ENCODE measurements at regions not wholly inside any gene's neighbourhood (a gene's known extent, or its start where the extent isn't known, plus 50 kb on each side); places are given as distances from the start of the nearest gene placed in this dataset.

- H3K27ac Mint-ChIP-seq (ENCODE audit: unreplicated experiment), result peak overlapping the region; percentile 56
- H3K36me3 Mint-ChIP-seq (ENCODE audit: unreplicated experiment), result no peaks in the 10 kb centered on the region
- TF ChIP-seq CTCF (IDR thresholded peaks at IDR 0.05; ENCODE audit: partially characterized antibody, unreplicated experiment), result peak; percentile 16
- peak overlapping the region; percentile 9 for H3K4me3 Mint-ChIP-seq (ENCODE audit: unreplicated experiment)
- DNase-seq, result no peak
- no peaks in the 10 kb centered on the region for H3K9me3 Mint-ChIP-seq (ENCODE audit: unreplicated experiment)
- peaks cover 30% of the 10 kb centered on the region for H3K4me1 Mint-ChIP-seq (ENCODE audit: low read depth, unreplicated experiment)
- no peaks in the 10 kb centered on the region for H3K27me3 Mint-ChIP-seq (ENCODE audit: unreplicated experiment)
Measured at GRCh38 chr2:160943414-160943813, 216.8 kb upstream of the TANK start.

GRCh38 chr2:160952464-160953254 lies 207.6 kb upstream of the TANK start:
- Mint-ChIP-seq H3K4me1 (ENCODE audit: low read depth, unreplicated experiment) (peaks cover 4% of the 10 kb centered on the region), H3K27me3 (ENCODE audit: unreplicated experiment) (no peaks in the 10 kb centered on the region), H3K27ac (ENCODE audit: unreplicated experiment) (no peak overlapping the region), H3K36me3 (ENCODE audit: unreplicated experiment) (no peaks in the 10 kb centered on the region), H3K4me3 (ENCODE audit: unreplicated experiment) (no peak overlapping the region), H3K9me3 (ENCODE audit: unreplicated experiment) (no peaks in the 10 kb centered on the region)
- no peak for TF ChIP-seq CTCF (IDR thresholded peaks at IDR 0.05; ENCODE audit: partially characterized antibody, unreplicated experiment)
- DNase-seq, result no peak

GRCh38 chr2:160955578-160955977 lies 204.7 kb upstream of the TANK start:
- no peaks in the 10 kb centered on the region for H3K36me3 Mint-ChIP-seq (ENCODE audit: unreplicated experiment)
- H3K4me1 Mint-ChIP-seq (ENCODE audit: low read depth, unreplicated experiment), result peaks cover 4% of the 10 kb centered on the region
- H3K9me3 Mint-ChIP-seq (ENCODE audit: unreplicated experiment), result no peaks in the 10 kb centered on the region
- no peak for TF ChIP-seq CTCF (IDR thresholded peaks at IDR 0.05; ENCODE audit: partially characterized antibody, unreplicated experiment)
- H3K27me3 Mint-ChIP-seq (ENCODE audit: unreplicated experiment), result no peaks in the 10 kb centered on the region
- no peak overlapping the region for H3K27ac Mint-ChIP-seq (ENCODE audit: unreplicated experiment)
- no peak overlapping the region for H3K4me3 Mint-ChIP-seq (ENCODE audit: unreplicated experiment)
- no peak for DNase-seq

- Mint-ChIP-seq H3K36me3 (ENCODE audit: unreplicated experiment) (no peaks in the 10 kb centered on the region), H3K27me3 (ENCODE audit: unreplicated experiment) (no peaks in the 10 kb centered on the region), H3K9me3 (ENCODE audit: unreplicated experiment) (no peaks in the 10 kb centered on the region), H3K27ac (ENCODE audit: unreplicated experiment) (no peak overlapping the region), H3K4me3 (ENCODE audit: unreplicated experiment) (no peak overlapping the region), H3K4me1 (ENCODE audit: low read depth, unreplicated experiment) (peaks cover 4% of the 10 kb centered on the region)
- TF ChIP-seq CTCF (IDR thresholded peaks at IDR 0.05; ENCODE audit: partially characterized antibody, unreplicated experiment), result no peak
- DNase-seq, result no peak
Measured at GRCh38 chr2:160956243-160956802, 203.9 kb upstream of the TANK start.

GRCh38 chr2:160963957-160964356 lies 196.3 kb upstream of the TANK start:
- Mint-ChIP-seq H3K27ac (ENCODE audit: unreplicated experiment) (no peak overlapping the region), H3K9me3 (ENCODE audit: unreplicated experiment) (peaks cover 3% of the 10 kb centered on the region), H3K4me1 (ENCODE audit: low read depth, unreplicated experiment) (peaks cover 14% of the 10 kb centered on the region), H3K4me3 (ENCODE audit: unreplicated experiment) (no peak overlapping the region), H3K27me3 (ENCODE audit: unreplicated experiment) (peaks cover 4% of the 10 kb centered on the region), H3K36me3 (ENCODE audit: unreplicated experiment) (no peaks in the 10 kb centered on the region)
- no peak for DNase-seq
- no peak for TF ChIP-seq CTCF (IDR thresholded peaks at IDR 0.05; ENCODE audit: partially characterized antibody, unreplicated experiment)

Data from glutamatergic neuron (in vitro differentiated cells).